NOMO-1 (cell line): ENCODE measurements at regions not wholly inside any gene's neighbourhood (a gene's known extent, or its start where the extent isn't known, plus 50 kb on each side); places are given as distances from the start of the nearest gene placed in this dataset.

ENCODE experiments used
- DNase-seq, 2 experiments: peaks; one replicate each; lab custom pipeline; 2025; ENCODE audit not compliant: unreplicated experiment in 2 of 2; lab: John Stamatoyannopoulos, UW

DNA sequence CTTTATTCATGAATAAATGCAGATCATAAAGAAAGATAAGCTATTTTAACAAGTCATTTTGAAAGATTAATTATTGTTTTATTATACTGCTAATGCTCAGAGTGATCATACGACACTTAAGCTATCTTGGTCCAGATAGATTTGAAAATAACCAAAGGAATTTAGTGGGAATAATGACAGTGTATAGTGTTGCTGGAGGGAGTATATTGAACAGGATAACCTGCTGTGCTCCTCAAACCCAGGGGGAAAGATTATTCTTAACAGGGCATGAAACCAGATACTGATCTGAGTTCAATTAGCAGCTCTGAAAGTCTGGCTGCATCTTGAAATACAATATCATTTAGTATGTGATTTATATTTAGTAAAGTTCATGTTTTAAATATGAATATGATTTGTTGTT, 216.3 kb upstream of the ITGA4 start:
- DNase-seq, result no peak

DNA sequence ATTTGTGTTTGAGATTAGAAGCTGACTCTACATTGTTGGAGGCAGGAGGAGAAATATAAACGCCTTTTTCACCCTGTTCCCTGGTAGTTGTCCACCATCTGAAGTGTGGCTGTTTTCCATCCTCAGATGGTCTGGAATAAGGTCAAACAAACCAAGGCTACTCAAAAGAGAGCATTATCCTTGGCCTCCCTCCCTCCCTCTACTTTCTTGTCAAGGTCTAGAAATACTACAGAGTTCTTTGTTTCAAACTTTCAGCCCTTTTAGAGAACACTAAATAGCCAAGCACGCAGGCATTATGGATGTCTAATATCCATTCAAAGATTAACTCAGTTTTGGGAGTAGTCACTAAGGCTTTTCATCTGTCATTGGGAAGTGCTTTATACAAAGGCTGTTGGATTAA, 215.8 kb upstream of the ITGA4 start:
- no peak for DNase-seq

DNA sequence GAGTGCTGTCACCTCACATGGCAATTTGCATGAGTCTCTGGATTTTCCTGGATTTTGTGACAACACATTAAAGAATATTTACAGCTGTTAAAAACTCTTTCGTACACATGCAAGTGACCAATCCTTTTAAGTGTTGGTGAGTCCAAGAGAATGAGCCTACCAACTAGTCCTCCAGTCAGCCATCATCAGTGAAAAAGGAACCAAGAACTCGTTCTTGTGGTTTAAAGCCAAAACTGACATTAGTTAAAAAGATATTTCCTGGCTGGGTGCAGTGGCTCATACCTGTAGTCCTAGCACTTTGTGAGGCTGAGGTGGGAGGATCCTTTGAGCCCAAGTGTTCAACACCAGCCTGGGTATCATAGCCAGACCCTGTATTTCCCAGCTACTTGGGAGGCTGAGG, 215.4 kb upstream of the ITGA4 start:
- peak; percentile 22 to 25 for DNase-seq

DNA sequence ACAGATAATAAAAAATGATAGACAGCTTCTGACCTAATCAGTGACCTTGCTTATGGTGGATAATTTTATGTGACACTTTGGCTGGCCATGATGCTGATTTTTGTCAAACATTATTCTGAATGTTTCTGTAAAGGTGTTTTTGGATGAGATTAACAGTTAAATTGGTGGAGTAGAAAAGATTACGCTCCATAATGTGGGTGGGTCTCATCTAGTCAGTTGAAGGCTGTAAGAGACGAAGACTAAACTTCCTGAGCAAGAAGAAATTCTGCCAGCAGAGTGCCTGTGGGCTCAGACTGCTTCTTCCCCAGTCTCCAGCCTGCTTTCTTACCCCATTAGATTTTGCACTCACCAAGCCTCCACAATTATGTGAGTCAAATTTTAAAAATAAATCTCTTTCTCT, 214.9 kb upstream of the ITGA4 start:
- no peak for DNase-seq

DNA sequence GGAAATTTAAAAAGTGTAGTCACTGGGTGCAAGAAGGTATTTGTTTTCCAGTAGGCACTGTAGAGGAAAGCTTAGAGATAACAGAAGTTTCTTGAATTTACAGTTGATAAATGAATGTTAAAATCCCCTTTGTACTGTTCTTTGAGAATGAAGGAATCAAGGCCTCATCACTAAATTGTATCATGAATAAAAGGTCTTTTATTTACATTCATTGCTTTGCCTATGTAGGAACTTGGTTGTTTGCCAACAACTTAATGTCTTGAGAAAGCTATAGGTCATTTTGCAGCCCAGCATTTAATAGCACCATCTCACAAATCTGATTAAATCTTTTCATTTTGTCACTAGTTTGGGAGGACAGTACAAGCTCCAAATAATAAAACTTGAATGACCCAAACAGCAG, 213.9 kb upstream of the ITGA4 start:
- DNase-seq, result no peak

DNA sequence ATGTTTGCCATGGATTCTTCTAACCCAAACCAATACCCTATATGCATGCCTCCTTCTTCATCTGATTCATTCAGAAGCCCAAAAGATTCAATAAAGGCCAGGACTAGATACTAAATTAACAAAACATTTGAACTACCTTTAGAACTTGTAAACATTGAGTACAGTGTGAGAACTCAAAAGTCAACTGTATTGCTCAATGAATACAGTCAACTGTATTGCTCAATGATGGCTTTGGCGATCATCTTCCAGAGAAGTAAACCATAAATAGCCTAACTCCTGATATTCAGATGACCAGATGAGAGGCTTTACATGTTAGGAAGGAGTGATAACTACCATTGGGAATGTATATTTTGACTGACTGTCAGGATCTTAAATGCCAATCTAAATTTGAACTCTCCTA, 206.5 kb upstream of the ITGA4 start:
- DNase-seq, result peak in 1 of 2 experiments; percentile 60

DNA sequence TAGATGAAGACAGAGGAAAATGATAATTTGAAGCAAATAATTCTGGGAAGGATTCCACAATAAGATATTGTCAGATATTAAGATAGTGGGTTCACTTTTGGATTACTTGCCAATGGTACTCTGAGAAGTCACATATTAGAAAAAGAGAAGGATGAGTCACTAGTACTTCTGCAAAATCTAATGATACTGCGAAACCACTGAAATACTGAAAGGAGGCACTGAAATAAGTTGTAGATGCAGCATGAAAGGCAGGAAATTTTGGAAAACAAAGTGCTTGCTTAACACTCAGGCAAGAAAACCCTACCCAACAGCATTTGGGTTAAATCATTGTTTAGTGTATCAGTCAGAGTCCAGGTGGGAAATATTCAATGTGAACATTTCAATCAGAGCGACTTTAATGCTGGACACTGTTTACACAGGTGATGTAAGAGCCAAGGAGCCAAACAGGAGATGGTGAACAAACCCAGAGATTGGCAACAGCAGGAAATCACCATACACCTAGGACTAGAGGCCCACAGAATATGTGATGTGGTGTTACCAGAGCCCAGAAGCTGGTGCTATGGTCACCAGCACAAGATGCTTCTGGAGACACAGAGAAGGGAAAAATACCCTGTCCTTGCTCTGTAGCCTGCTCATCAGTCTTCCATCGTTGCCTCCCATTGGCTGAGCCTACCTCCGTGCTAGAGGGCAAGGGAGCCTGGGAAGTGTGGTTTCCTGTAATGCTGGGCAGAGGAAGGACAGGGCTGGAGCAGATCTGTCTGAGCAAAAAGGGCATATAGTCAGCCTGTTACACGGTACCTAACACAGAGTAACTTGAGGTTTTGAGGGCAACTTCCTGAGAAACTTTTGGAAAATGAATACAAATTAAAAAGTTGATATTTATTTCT, 204.7 kb upstream of the ITGA4 start:
- peak; percentile 75 to 97 for DNase-seq

DNA sequence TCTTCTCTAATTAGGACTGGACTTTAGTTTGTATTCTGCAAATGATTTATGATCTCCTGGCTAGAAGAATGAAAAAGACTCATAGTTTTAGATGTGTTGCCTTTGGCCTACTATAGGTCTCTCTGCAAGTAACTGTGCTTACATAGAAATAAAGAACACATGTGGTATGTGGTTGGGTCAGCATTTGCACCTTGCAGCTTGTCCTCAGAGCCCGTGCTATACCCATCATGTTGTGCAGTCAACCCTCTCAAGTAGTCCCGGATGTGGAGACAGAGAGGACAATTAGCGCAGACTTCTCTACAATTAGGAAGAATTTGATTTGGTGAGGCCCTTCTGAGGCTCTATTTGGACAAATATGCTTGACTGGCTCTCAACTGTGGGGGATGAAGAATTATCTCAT, 203.7 kb upstream of the ITGA4 start:
- no peak for DNase-seq

DNA sequence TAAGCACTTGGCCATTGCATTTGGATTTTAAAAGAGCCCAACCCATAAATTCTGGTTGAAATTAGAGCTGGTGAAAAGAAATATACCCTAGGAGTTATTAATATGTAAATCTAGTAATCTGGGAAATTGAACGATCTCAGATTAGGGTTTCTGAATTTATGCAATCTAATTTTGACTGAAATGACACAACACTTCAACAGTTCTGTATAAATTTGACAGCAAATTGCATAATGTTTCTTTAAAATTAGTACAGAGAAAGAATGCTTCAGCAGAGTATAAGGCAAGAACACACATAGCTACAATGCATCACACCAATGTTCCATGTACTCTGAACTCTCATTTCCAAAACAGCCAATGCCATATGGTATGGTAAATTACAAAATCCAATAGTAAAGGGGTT, 201.5 kb upstream of the ITGA4 start:
- DNase-seq, result peak; percentile 38 to 85

DNA sequence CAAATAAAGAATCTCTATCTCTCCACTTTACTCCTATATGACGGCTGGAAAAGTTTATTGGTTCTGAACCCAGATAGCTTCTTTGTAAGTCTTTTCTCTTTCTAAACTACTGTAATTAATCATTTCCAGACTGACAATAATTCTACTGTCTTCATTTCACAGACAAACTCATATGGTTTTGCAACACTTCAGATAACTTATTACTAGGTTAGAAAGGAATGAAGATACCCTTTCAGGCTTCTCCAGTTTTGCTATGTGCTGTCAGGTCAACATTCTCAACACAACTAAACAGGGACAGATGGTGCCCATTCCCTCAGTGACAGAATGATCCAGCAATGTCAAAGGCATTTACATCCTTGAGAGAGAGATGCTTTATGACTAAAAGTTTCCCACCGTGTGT, 198.5 kb upstream of the ITGA4 start:
- no peak for DNase-seq

DNA sequence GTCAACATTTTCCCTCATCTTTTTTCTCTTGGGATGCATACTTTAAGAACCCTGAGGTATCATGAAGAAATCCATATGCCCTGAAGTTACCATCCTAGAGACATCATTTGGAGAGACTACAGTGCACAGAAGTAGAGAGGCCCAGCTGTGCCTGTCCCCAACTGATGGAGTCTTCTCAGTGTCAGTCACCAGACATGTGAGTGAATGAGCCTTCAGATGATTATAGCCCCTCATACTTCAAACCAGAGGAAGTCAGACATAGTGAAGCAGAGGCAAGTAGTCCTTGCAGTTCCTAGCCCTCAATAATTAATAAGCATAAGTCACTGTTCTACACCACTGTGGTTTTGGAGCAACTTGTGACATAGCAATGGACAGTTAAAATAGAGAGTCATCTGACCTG, 194.4 kb upstream of the ITGA4 start:
- peak; percentile 26 to 45 for DNase-seq

DNA sequence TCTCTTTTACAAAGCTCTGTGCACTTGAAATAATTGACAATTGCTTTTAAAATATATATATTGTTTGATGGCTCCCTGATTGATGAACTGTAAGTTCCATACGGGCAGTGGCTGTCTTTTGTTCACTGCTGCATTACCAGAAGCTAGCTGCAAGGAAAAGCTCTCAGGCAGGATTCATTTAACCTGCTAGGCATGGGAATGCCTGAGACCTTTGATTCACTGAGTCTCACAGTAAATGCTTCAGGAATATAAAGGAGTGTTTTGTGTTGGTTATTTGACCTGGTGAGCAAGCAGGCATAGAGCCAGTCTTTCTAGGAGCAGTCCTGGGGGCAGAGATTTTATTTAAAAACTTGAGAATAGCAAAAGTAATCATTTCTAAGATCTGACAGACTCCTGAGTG, 193.2 kb upstream of the ITGA4 start:
- DNase-seq, result no peak

DNA sequence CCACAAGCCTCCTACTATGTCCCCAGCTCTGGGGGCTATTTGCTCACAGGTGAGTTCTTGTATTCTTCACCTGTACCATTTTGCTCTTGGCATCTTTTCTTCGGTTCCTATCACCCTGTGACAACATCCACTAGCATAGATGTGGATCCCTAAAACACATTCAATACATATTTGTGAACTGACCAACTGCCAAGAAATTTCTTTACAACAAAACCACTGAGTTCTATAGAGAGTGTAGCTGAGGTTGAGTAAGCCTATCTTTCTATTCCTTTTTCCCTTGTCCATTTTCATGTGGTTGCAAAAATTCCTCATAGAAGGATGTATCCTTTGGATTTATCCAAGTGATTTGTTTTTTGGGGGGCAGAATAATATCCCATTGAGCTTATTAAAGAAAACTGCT, 192.7 kb upstream of the ITGA4 start:
- no peak for DNase-seq

DNA sequence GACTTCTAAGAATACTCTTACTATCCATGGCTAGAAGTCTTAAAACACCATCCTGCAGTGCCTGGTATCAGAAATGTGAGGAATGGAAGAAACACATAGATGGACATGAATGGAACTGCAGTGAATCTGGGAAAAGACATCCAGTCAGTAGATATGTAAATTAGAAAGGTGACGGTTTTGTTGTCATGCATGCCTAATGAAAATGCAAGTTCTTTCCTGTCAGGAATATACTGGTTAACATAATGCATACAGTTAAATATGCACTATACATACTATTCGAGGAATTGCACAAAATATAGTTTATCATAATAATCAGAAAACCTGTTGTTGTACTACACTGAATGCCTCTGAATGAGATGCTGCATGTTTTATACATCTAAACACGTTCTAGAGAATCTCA, 190.6 kb upstream of the ITGA4 start:
- no peak for DNase-seq

DNA sequence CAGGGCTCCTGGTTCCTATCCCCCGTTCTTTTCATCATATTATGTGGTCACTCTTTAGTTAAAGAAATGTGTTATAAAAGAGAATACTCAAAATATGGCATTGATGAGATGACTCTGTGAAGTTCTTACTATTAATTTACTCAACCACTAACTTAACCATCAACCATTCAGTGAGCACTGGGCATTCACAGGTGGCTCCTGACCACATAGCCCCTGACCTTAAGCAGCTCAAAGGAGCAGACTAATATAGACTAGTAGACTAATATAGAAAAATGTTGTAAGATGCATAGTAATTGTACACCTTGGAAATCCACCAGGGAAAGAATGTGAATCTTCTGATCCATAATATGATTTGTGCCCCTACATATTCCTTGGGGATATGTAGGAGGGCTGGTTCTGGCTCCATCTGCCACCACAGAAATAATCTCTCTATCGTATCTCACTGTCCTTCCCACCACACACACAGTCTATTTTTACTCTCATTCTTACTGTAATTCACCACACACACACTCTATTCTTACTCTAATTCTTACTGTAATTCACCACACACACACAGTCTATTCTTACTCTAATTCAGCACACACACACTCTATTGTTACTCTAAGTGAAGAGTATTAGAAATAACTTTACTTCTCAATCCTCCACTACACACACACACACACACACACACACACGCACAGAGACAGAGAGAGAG, 188.9 kb upstream of the ITGA4 start:
- DNase-seq, result no peak

DNA sequence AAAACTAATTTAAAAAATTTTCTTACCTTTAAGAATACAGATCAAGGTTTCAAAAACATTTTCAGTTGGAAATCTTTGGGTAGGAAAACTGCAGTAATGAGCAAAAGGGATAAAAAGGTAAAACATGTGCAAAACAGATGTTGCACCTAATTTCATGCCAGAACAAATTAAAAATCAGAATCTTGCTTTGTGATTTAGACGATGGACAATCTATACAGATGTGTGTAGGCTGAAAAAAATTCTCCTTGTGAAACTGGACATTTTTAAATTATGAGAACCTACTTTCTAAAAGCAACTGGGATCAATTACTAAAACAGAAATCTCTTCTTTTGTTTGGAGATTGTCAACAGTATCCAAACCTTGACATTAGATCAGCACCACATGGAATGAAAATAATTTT, 183.2 kb upstream of the ITGA4 start:
- no peak for DNase-seq

DNA sequence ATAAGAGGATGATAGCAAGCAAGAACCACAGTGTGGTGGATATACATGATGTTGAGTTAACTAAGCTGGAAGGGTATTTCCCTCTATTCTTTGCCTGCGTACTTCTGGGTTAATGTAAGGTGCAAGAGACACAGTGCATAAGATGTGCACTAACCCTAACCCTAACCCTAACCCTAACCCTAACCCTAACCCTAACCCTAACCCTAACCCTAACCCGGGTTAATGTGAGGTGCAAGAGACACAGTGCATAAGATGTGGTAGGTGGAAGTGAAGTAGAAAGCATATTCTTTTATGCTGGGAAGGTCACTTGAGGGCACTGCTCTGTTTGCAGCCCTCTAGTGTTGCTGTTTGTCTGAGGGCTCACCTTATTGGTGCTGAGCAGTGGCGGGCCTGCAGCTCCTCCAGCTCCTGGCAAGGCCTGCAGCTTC, 181.5 kb upstream of the ITGA4 start:
- no peak for DNase-seq

DNA sequence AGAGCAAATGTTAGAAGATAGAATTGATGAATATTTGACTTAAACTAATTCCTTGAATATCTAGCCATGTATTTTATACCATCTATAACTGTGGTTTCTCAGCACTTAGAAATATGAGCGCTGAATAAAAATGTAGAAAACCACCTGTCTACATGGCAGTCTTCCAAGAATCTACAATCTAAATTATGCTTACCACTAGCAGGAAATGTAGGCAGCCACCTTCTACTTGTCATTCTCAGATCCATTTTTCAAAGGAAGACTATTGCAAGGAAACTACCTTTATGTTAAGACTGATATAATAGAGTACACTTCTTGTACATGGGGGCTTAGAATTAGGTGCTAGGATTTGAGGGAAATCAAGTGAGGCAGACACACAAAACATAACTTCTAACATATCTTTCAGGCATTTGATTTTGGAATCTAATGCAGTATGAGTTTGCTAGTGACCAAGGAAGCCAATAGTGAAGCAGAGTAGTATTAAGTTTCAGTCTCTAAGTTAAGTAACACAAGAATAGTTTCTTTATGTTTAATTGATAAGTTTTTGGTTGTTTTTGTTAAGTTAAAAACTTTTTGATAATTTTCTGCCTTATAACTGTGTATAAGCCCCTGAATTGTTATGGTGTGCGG, 175.9 kb upstream of the ITGA4 start:
- no peak for DNase-seq

DNA sequence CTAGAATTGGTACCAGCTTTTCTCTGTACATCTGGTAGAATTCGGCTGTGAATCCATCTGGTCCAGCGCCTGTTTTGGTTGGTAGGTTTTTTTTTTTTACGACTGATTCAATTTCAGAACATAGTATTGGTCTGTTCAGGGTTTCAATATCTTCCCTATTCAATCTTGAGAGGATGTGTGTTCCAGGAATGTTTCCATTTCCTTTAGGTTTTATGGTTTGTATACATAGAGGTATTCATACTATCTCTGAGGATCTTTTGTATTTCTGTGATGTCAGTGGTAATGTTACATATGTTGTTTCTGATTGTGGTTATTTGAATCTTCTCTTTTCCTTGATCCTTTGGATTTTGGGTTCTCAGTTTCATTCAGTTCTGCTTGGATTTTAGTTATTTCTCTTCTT, 172.1 kb upstream of the ITGA4 start:
- DNase-seq, result no peak

DNA sequence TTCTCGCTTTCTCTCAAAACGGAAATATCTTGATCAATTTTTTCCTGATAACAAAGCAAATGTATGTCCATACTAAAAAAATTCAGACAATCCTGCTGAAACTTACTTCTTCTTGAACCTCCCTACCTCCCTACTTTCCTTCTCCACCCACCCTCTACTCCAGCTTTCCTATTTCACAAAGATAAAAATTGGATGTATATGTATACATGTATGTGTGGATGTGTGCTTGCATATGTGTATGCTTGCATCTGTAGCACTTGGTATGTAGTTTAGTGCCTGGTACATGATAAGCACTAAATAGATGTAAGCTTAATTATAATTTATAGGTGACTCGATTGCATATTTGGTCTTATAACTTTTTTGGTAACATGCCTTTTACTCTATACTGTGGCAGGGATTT, 167.5 kb upstream of the ITGA4 start:
- peak in 1 of 2 experiments; percentile 31 for DNase-seq

DNA sequence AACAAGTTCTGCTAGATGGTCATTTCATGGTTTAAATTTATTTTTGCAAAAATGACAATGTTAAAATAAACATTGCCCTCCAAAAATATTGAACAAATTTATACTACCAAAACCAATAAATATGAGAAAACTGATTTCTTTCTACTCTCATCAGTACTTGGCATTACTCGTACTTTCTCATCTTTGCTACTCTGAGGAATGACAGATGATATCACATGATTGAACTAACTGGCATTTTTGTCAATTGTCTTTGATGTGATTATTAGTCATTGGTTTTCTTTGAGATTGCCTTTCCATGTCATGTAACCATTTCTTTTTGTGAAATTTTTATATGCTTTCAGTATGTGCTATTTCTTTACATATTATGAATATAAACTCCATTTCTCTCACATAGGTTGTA, 167.0 kb upstream of the ITGA4 start:
- DNase-seq, result no peak

DNA sequence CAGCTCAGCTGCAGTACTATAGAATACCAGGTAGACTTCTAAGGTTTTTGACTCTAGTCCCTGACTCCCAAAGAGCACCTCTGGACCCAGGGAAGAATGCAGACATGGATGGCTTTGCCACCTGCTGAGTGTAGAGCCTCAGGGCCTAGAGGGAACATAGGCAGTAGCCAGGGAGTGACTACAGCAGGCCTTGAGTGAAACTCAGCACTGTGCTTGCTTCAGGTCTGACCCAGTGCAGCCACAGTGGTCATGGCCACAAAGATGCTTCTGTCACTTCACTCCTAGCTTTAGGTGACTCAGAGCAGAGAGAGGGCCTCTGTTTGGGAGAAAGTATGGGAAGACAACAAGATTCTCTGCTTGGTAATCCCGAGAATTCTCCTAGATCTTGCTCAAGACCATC, 162.2 kb upstream of the ITGA4 start:
- no peak for DNase-seq
